ENCODE measurements at regions not wholly inside any gene's neighbourhood (a gene's known extent, or its start where the extent isn't known, plus 50 kb on each side); places are given as distances from the start of the nearest gene placed in this dataset.

GRCh38 chr7:91681718-91682117 lies 198.8 kb downstream of the MTERF1 start:
- TF ChIP-seq CTCF (conservative IDR thresholded peaks at IDR 0.05; ENCODE audit: low read depth, low read length) = no peak
- no peak for TF ChIP-seq EZH2 (IDR thresholded peaks at IDR 0.05; ENCODE audit: low read length, unreplicated experiment)
- TF ChIP-seq EZH2phosphoT487 (IDR thresholded peaks at IDR 0.05; ENCODE audit: borderline replicate concordance, low read length) = no peak
